ENCODE measurements at regions not wholly inside any gene's neighbourhood (a gene's known extent, or its start where the extent isn't known, plus 50 kb on each side); places are given as distances from the start of the nearest gene placed in this dataset.
"Not testable (repeated sequence)": the region's sequence is repeated elsewhere in the genome, so short reads cannot be mapped to it uniquely, and the experiment has no call there.

GRCh38 chr3:186440891-186441290 lies 78.9 kb upstream of the DGKG start:
- TF ChIP-seq POLR2A (IDR thresholded peaks at IDR 0.05) (no peak), CTCF (IDR thresholded peaks at IDR 0.05) (no peak)
- H3K36me3 ChIP-seq, result no peaks in the 10 kb centered on the region
- DNase-seq, result peak in 4 of 5 donors; percentile 32 to 46 (median 42)
- peak; percentile 62 to 87 (median 84) for ATAC-seq
- H3K27ac ChIP-seq, result peak overlapping the region in 11 of 12 donors; percentile 1 to 89 (median 71)
- intact Hi-C loops (cut with DNase I), result loop anchor here in 1 of 10 donors (10.0 kb wide), 1 partner anchor 76 kb away; the partner anchor contains the start of gene DGKG
- no peaks in the 10 kb centered on the region for H3K27me3 ChIP-seq
- H3K9me3 ChIP-seq, result no peaks in the 10 kb centered on the region
- H3K4me1 ChIP-seq, result peaks cover 0 to 13% (median 0%) of the 10 kb centered on the region in 12 donors
- 39 to 61% (median 47%) methylated on average over 3 of the region's 3 CpGs for WGBS, 4 donors
- H3K4me3 ChIP-seq, result no peak overlapping the region

- Histone ChIP-seq H3K4me3 (no peak overlapping the region), H3K9me3 (no peaks in the 10 kb centered on the region), H3K27ac (peak overlapping the region in 3 of 12 donors; percentile 66 to 77 (median 73)), H3K4me1 (peaks cover 0 to 13% (median 0%) of the 10 kb centered on the region in 12 donors), H3K27me3 (no peaks in the 10 kb centered on the region), H3K36me3 (no peaks in the 10 kb centered on the region)
- no peak for ATAC-seq
- 61 to 70% (median 67%) methylated on average over 6 of the region's 6 CpGs for WGBS, 4 donors
- TF ChIP-seq CTCF (IDR thresholded peaks at IDR 0.05) (no peak), POLR2A (IDR thresholded peaks at IDR 0.05) (no peak)
- no peak for DNase-seq
- intact Hi-C loops (cut with DNase I), result loop anchor here in 1 of 10 donors (10.0 kb wide), 1 partner anchor 75 kb away; the partner anchor contains the start of gene DGKG
These were observed 77.7 kb upstream of the DGKG start for GRCh38 chr3:186439725-186440124.

- intact Hi-C loops (cut with DNase I), result not testable (repeated sequence)
These were observed 73.3 kb upstream of the DGKG start for GRCh38 chr3:186435332-186435731.

GRCh38 chr3:186432944-186433732 lies 71.1 kb upstream of the DGKG start:
- TF ChIP-seq CTCF (IDR thresholded peaks at IDR 0.05) (no peak), POLR2A (IDR thresholded peaks at IDR 0.05) (no peak)
- 89 to 92% (median 90%) methylated on average over 6 of the region's 6 CpGs for WGBS, 4 donors
- peaks cover 0 to 2% (median 0%) of the 10 kb centered on the region in 12 donors for H3K4me1 ChIP-seq
- H3K4me3 ChIP-seq, result no peak overlapping the region
- H3K9me3 ChIP-seq, result no peaks in the 10 kb centered on the region
- ATAC-seq (no peak), DNase-seq (no peak)
- H3K27me3 ChIP-seq, result no peaks in the 10 kb centered on the region
- no peak overlapping the region for H3K27ac ChIP-seq
- H3K36me3 ChIP-seq, result no peaks in the 10 kb centered on the region
- intact Hi-C loops (cut with DNase I), result no loop called here

More at GRCh38 chr3:186435332-186435731, 73.3 kb upstream of the DGKG start:
- H3K27ac ChIP-seq, H3K9me3 ChIP-seq, H3K4me1 ChIP-seq, H3K4me3 ChIP-seq, H3K27me3 ChIP-seq, DNase-seq, H3K36me3 ChIP-seq, ATAC-seq: not testable (repeated sequence)
- WGBS, 4 donors, result 93 to 98% (median 95%) methylated on average over 29 to 30 of the region's 30 CpGs

Measured in heart left ventricle (tissue), 16 donors.